Neural crest cell (in vitro differentiated cells): ENCODE measurements at regions not wholly inside any gene's neighbourhood (a gene's known extent, or its start where the extent isn't known, plus 50 kb on each side); places are given as distances from the start of the nearest gene placed in this dataset.
"Not testable (repeated sequence)": the region's sequence is repeated elsewhere in the genome, so short reads cannot be mapped to it uniquely, and the experiment has no call there.

ENCODE experiments used
- DNase-seq: peaks from one replicate; pipeline ENCODE4 v3.0.0; 2021; ENCODE audit warnings: low read depth, mixed read lengths, low spot score
- H3K27ac Mint-ChIP-seq: one replicate; pipeline ENCODE4 v1.8.0; 2021; ENCODE audit warnings: mild to moderate bottlenecking, mixed read lengths; ENCODE audit not compliant: unreplicated experiment
- H3K27me3 Mint-ChIP-seq: 2 replicates; pipeline ENCODE4 v1.8.0; 2021; ENCODE audit warnings: low read depth, mild to moderate bottlenecking, mixed read lengths
- H3K36me3 Mint-ChIP-seq: 2 replicates; pipeline ENCODE4 v1.8.0; 2021; ENCODE audit warnings: low read depth, mild to moderate bottlenecking, mixed read lengths
- H3K4me1 Mint-ChIP-seq: 2 replicates; pipeline ENCODE4 v1.8.0; 2021; ENCODE audit warnings: mixed read lengths
- H3K4me3 Mint-ChIP-seq: one replicate; pipeline ENCODE4 v1.8.0; 2021; ENCODE audit warnings: mild to moderate bottlenecking, mixed read lengths
- H3K9me3 Mint-ChIP-seq: 2 replicates; pipeline ENCODE4 v1.8.0; 2021; ENCODE audit warnings: mixed read lengths
- CTCF ChIP-seq: fragments of 200-600 bp; sonication (generic); conservative IDR thresholded peaks from 2 replicates; pipeline ENCODE4 v1.5.0; 2021; ENCODE audit warnings: antibody characterized with exemption, mild to moderate bottlenecking

GRCh38 chr5:53262348-53262970, 152.9 kb upstream of the MOCS2 start:
- no peak for DNase-seq
- Mint-ChIP-seq H3K4me3 (no peak overlapping the region), H3K4me1 (no peaks in the 10 kb centered on the region), H3K27me3 (no peaks in the 10 kb centered on the region), H3K36me3 (no peaks in the 10 kb centered on the region), H3K27ac (no peak overlapping the region), H3K9me3 (peaks cover 2% of the 10 kb centered on the region)
- TF ChIP-seq CTCF: peak; percentile 62

GRCh38 chr5:53263151-53263550, 153.6 kb upstream of the MOCS2 start:
- no peaks in the 10 kb centered on the region for H3K36me3 Mint-ChIP-seq
- no peak overlapping the region for H3K27ac Mint-ChIP-seq
- no peak for TF ChIP-seq CTCF
- H3K4me1 Mint-ChIP-seq: no peaks in the 10 kb centered on the region
- H3K4me3 Mint-ChIP-seq: no peak overlapping the region
- DNase-seq: no peak
- H3K27me3 Mint-ChIP-seq: no peaks in the 10 kb centered on the region
- peaks cover 2% of the 10 kb centered on the region for H3K9me3 Mint-ChIP-seq

GRCh38 chr5:53265043-53265442, 155.5 kb upstream of the MOCS2 start:
- TF ChIP-seq CTCF: no peak
- no peaks in the 10 kb centered on the region for H3K4me1 Mint-ChIP-seq
- H3K27me3 Mint-ChIP-seq: no peaks in the 10 kb centered on the region
- no peak overlapping the region for H3K27ac Mint-ChIP-seq
- no peaks in the 10 kb centered on the region for H3K9me3 Mint-ChIP-seq
- H3K4me3 Mint-ChIP-seq: no peak overlapping the region
- no peak for DNase-seq
- H3K36me3 Mint-ChIP-seq: no peaks in the 10 kb centered on the region

- H3K4me3 Mint-ChIP-seq, DNase-seq, H3K9me3 Mint-ChIP-seq, H3K4me1 Mint-ChIP-seq, H3K27me3 Mint-ChIP-seq, H3K27ac Mint-ChIP-seq, H3K36me3 Mint-ChIP-seq: not testable (repeated sequence)
Observed at GRCh38 chr5:53268241-53268640, 158.7 kb upstream of the MOCS2 start.

GRCh38 chr5:53275666-53276065, 166.1 kb upstream of the MOCS2 start:
- Mint-ChIP-seq H3K36me3 (no peaks in the 10 kb centered on the region), H3K27ac (no peak overlapping the region), H3K27me3 (no peaks in the 10 kb centered on the region), H3K4me1 (no peaks in the 10 kb centered on the region), H3K4me3 (no peak overlapping the region), H3K9me3 (no peaks in the 10 kb centered on the region)
- no peak for DNase-seq
- TF ChIP-seq CTCF: no peak

- Mint-ChIP-seq H3K4me3 (no peak overlapping the region), H3K27ac (no peak overlapping the region), H3K27me3 (no peaks in the 10 kb centered on the region), H3K9me3 (no peaks in the 10 kb centered on the region), H3K4me1 (no peaks in the 10 kb centered on the region), H3K36me3 (no peaks in the 10 kb centered on the region)
- DNase-seq: no peak
- TF ChIP-seq CTCF: no peak
Observed at GRCh38 chr5:53276825-53277224, 167.3 kb upstream of the MOCS2 start.
